Fibroblast of villous mesenchyme (primary cell): ENCODE measurements at regions not wholly inside any gene's neighbourhood (a gene's known extent, or its start where the extent isn't known, plus 50 kb on each side); places are given as distances from the start of the nearest gene placed in this dataset.

Experiments
- DNase-seq: peaks from one replicate; pipeline ENCODE4 v3.0.0-alpha.2; 2010; ENCODE audit warnings: low read depth
- H3K4me3 ChIP-seq: 2 replicates; pipeline ENCODE4 v1.5.1; 2011; ENCODE audit warnings: low read depth, mild to moderate bottlenecking, low read length
- CTCF ChIP-seq: IDR thresholded peaks from 2 replicates; pipeline ENCODE4 v1.5.1; 2012; ENCODE audit warnings: low read depth, mild to moderate bottlenecking, low read length; ENCODE audit not compliant: insufficient read depth

- TF ChIP-seq CTCF, result no peak
- H3K4me3 ChIP-seq, result no peak overlapping the region
- peak; percentile 12 for DNase-seq
These were observed 228.6 kb upstream of the CHST9 start for GRCh38 chr18:27413495-27414401.

DNA sequence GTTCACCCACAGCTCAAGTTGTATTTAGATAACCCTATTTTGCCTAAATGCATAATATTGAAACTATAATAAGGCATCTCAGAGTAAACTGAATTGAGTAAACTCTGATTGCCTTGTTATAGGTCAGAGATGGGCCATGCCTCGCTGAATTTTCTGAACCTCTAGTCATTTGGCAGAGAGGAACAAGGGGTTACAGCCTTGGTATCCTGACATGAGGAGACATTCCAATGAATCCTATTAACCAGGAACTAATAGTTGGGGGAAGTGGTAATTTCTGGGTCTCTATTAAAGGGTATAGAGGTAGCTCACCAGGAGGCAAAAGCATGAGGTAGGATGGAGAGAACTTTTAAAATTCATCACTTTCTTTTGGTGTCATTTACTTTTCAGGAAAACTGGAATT is 227.4 kb upstream of the CHST9 start:
- H3K4me3 ChIP-seq, result no peak overlapping the region
- TF ChIP-seq CTCF, result no peak
- no peak for DNase-seq

DNA sequence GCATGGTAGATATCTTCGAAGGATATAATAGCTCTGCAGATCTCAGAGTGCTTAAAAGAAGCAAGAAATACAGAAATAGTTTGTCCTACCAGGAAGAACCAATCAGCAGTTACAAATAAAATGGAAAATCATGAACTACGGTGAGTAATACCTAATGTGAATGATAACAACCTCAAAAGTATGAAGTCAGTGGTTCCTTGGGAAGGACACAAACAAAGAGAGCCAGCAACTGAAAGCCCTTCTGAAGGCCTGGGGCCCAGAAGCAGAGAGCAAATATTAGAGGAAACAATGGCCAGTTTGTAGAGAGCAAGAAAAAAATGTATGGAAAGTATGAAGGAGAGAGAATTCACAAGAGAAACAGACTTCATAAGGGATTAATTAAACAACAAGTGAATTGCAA is 226.8 kb upstream of the CHST9 start:
- H3K4me3 ChIP-seq, result no peak overlapping the region
- no peak for DNase-seq
- no peak for TF ChIP-seq CTCF

DNA sequence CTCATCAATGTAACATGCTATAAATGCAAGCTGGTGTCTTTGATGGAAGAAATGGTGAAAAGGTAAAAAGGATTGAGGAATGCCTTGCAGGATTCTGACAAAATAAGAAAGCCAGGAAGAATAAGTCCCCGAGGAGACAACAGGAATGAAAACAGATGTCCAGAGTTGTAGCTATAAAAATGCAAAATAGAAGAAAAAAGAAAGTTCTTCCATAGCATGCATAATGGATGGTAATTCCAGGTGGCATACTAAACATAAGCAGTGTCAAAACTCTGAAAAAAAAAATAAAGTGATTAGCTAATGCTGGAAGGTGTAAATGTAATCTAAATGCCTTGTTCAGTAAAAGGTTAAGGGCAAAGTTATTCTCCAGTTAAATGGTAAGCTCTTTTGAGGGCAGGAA is 225.9 kb upstream of the CHST9 start:
- TF ChIP-seq CTCF, result no peak
- H3K4me3 ChIP-seq, result no peak overlapping the region
- no peak for DNase-seq

DNA sequence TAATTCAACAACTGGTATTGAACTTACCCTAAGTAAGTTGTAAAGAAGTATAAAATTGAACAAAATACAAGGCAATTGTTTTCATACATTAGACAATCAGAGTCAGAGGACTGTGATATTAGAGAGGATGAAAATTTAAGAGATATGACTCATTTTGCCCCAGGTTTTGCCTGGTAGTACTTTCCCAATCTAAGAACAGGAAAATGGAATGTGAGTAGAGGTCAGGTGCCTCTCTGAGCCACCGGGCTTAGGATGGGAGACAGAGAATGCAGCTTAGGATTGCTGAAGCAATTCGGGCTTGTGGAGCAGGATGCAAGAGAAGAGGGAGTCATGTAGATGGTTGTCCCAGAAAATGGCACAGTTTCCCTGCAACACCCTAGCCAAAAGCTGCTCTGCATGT is 219.7 kb upstream of the CHST9 start:
- DNase-seq, result no peak
- TF ChIP-seq CTCF, result no peak
- no peak overlapping the region for H3K4me3 ChIP-seq

GRCh38 chr18:27400001-27400400 is 214.9 kb upstream of the CHST9 start:
- no peak for DNase-seq
- no peak overlapping the region for H3K4me3 ChIP-seq
- no peak for TF ChIP-seq CTCF

DNA sequence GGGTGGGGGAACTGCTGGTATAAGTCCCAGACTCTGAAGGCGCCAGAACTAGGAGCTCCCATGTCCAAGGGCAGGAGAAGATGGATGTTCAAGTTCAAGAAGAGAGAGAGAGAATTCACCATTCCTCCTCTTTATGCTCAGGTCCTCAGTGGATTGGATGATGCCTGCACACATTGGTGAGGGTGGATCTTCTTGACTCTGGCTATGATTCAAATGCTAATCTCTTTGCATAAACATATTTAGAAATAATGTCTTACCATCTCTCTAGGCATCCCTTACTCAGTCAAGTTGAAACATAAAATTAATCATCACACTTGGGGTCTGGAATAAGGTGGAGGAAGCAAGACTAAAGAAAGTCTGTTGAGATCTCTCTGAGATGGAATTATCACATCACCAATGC is 210.6 kb upstream of the CHST9 start:
- TF ChIP-seq CTCF, result no peak
- H3K4me3 ChIP-seq, result no peak overlapping the region
- DNase-seq, result no peak
